Astrocyte of the spinal cord (primary cell): ENCODE measurements at regions not wholly inside any gene's neighbourhood (a gene's known extent, or its start where the extent isn't known, plus 50 kb on each side); places are given as distances from the start of the nearest gene placed in this dataset.

Experiments used
- DNase-seq: peaks from one replicate; pipeline ENCODE4 v3.0.0; 2011; ENCODE audit warnings: low read depth, low spot score
- H3K4me3 ChIP-seq: 2 replicates; pipeline ENCODE4 v1.5.1; 2011; ENCODE audit warnings: low read depth, mild to moderate bottlenecking, low read length, moderate library complexity
- CTCF ChIP-seq: IDR thresholded peaks from 2 replicates; pipeline ENCODE4 v1.5.1; 2012; ENCODE audit warnings: low read depth, mild to moderate bottlenecking, low read length, inconsistent platforms
- in situ Hi-C: cut with HindIII; loops from 2 replicates; pipeline ENCODE4 v1.10.0; 2017; ENCODE audit warnings: low sequenced_read_pairs

DNA sequence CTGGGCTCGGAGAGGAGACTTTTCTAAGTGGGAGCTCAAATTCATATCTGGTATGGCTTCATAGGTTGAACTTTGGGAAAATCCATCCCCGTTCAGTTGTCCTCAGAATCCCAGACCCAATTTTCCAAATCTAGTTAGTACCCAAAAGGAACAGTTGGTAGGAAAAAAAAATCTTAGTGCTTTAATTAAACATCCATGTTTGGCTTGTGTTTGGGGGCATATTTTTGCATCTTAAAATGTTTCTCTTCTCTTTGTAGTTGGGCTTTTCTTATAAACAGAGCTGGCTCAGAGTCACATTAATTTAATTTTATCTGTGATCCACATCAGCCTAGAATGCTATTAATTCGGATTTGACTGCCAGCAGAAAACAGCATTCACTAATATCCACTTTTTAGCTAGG lies 165.9 kb downstream of the BUB3 start:
- no peak for DNase-seq
- in situ Hi-C loops = no loop called here

DNA sequence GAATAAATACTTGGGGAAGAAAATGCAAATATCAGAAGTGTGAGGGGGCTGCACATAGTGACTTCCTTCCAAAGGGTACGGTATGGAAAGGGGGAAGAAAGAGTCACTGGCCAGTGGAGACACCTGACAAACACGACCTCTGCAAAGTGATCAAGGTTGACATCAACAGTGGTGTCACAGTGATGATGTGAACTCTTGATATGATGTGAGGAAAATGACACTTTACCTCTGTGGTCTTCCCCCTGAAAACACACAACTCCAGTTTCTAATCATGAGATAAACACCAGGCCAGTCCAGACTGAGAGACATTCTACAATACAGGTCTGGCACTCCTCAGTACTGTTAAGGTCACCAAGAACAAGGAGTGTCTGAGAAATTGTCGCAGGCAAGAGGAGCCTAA lies 169.7 kb downstream of the BUB3 start:
- no peak overlapping the region for H3K4me3 ChIP-seq
- DNase-seq = no peak
- in situ Hi-C loops = no loop called here
- no peak for TF ChIP-seq CTCF

More for the DNA sequence above, 165.9 kb downstream of the BUB3 start:
- no peak for TF ChIP-seq CTCF
- H3K4me3 ChIP-seq = no peak overlapping the region

GRCh38 chr10:123325663-123326190 lies 171.5 kb downstream of the BUB3 start:
- in situ Hi-C loops = no loop called here
- no peak for DNase-seq
- TF ChIP-seq CTCF = no peak
- no peak overlapping the region for H3K4me3 ChIP-seq

- no peak overlapping the region for H3K4me3 ChIP-seq
- no peak for TF ChIP-seq CTCF
- DNase-seq = no peak
- in situ Hi-C loops = no loop called here
Measured at GRCh38 chr10:123326674-123327073, 172.5 kb downstream of the BUB3 start.

- TF ChIP-seq CTCF = no peak
- in situ Hi-C loops = no loop called here
- DNase-seq = no peak
- H3K4me3 ChIP-seq = no peak overlapping the region
Measured at GRCh38 chr10:123327450-123327849, 173.2 kb downstream of the BUB3 start.

DNA sequence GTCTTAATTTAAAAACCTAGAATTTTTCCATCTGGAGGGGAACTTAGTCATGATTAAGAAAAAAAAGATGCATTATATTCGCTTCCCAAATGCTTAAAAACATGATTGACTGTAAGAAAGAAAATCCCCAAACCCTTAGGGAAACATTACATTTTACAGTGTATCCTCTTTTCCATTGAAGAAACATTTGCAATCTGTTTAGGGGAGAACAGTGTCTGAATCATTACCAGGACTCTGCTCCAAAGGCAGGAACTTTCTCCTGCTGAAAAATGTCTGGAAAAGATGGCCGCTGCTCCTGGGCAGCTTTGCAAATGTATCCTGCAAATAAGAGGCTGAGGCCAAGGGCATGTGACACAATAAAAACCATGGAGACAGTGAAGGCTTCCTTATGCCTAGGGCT lies 173.7 kb downstream of the BUB3 start:
- no peak overlapping the region for H3K4me3 ChIP-seq
- TF ChIP-seq CTCF = no peak
- in situ Hi-C loops = no loop called here
- DNase-seq = no peak

DNA sequence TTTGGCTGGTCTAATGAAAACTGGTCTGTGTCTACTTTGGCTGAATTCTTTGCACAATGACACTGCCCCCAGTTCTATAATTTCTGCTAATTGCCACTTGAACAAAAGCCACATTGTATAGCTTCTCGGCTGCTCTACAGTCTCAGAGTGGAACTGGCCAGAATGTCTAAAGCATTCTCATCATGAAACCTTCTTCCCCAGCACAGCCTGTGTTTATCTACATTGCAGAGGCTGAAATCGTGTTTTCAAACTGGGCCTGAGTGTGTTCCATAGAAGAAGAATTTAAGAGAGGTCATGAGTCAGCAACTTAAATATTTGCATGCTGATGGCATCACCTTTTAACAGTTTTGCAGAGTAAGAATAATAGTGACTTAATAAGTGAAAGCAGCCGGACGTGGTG lies 177.2 kb downstream of the BUB3 start:
- DNase-seq = peak; percentile 5
- in situ Hi-C loops = no loop called here
- H3K4me3 ChIP-seq = no peak overlapping the region
- no peak for TF ChIP-seq CTCF
